ENCODE measurements at regions not wholly inside any gene's neighbourhood (a gene's known extent, or its start where the extent isn't known, plus 50 kb on each side); places are given as distances from the start of the nearest gene placed in this dataset.

DNA sequence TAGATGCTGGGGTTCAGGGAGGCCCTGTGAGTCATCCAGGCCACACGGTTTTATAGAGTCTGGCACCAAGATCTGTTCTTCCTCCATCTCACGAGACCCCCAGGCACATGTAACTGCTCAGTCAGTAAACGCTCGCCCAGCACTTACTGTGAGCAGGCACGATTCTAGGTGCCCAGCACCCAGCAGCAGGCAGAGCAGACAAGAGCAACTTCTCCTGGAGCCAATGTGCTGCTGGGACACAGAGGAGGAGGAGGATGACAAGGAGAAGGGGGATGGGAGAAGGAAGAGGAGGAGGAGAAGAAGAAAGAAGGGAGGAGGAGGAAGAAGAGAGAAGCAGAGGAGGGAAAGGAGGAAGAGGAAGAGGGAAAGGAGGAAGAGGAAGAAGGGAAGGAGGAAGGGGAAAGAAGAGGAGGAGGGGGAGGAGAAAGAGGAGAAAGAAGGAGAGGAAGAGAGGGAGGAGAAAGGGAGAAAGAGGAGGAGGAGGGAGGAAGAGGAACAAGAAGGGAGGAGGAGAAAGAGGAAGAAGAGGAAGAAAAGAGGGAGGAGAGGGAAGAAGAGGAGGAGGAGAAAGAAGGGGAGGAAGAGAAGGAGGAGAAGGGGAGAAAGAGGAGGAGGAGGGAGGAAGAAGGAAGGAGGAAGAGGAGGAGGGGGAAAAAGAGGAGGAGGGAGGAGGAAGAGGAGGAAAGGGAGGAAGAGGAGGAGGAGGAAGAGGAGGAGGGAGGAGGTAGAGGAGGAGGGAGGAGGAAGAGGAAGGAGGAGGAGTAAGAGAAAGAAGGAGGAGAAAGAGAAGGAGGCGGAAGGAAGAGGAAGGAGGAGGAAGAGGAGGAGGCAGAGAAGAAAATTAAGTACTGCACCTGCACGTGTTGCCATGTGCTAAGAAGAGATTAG is 77.6 kb upstream of the RTL6 start:
- TF ChIP-seq, protein P1, sequence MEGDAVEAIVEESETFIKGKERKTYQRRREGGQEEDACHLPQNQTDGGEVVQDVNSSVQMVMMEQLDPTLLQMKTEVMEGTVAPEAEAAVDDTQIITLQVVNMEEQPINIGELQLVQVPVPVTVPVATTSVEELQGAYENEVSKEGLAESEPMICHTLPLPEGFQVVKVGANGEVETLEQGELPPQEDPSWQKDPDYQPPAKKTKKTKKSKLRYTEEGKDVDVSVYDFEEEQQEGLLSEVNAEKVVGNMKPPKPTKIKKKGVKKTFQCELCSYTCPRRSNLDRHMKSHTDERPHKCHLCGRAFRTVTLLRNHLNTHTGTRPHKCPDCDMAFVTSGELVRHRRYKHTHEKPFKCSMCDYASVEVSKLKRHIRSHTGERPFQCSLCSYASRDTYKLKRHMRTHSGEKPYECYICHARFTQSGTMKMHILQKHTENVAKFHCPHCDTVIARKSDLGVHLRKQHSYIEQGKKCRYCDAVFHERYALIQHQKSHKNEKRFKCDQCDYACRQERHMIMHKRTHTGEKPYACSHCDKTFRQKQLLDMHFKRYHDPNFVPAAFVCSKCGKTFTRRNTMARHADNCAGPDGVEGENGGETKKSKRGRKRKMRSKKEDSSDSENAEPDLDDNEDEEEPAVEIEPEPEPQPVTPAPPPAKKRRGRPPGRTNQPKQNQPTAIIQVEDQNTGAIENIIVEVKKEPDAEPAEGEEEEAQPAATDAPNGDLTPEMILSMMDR (IDR thresholded peaks at IDR 0.05; ENCODE audit: low read depth, low read length, poor library complexity, severe bottlenecking): no peak
- no peak for TF ChIP-seq EZH2phosphoT487 (IDR thresholded peaks at IDR 0.05; ENCODE audit: borderline replicate concordance, low read length)

All from DOHH2 (cell line).